ENCODE measurements at regions not wholly inside any gene's neighbourhood (a gene's known extent, or its start where the extent isn't known, plus 50 kb on each side); places are given as distances from the start of the nearest gene placed in this dataset.

DNA sequence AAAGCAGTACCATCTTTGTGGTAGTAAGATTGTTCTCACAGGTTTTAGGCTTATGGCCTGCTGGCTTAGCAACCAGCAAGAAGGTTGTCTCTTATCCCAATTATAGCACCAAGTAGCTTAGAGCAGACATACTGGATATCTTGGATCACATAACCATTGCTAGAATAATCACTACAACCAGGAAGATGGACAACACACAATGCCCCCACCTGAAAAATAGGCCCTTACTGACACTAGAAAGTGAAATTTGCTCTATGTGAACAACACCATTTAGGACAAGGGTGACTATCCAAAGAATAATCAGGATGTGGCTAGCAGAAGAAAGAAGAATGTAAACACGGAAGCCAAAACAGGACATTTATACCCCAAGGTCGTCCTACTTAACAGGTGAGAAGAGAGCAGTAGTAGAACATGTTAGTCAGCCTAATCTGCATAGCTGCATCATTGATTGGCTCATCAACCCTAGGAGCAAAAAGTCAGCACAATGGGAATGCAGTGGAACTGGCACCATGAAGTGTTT is 172.7 kb upstream of the MARCKS start:
- POLR2A ChIA-PET = no interaction called here
- H3K79me2 ChIP-seq (ENCODE audit: insufficient read depth) = no peaks in the 10 kb centered on the region
- H2AFZ ChIP-seq (ENCODE audit: low read depth) = no peak overlapping the region
- H3F3A ChIP-seq (replicated peaks; ENCODE audit: insufficient read depth) = peaks cover 6% of the 10 kb centered on the region
- TF ChIP-seq FOXJ3 (CRISPR knock-in tag; IDR thresholded peaks at IDR 0.05) = no peak
- TF ChIP-seq RXRA (IDR thresholded peaks at IDR 0.05; ENCODE audit: borderline replicate concordance, low read depth) = no peak
- TF ChIP-seq, protein P1, sequence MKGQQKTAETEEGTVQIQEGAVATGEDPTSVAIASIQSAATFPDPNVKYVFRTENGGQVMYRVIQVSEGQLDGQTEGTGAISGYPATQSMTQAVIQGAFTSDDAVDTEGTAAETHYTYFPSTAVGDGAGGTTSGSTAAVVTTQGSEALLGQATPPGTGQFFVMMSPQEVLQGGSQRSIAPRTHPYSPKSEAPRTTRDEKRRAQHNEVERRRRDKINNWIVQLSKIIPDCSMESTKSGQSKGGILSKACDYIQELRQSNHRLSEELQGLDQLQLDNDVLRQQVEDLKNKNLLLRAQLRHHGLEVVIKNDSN (IDR thresholded peaks at IDR 0.05; ENCODE audit: borderline replicate concordance, low read depth) = no peak
- no peak for TF ChIP-seq ELF1 (IDR thresholded peaks at IDR 0.05)
- TF ChIP-seq, protein P2, sequence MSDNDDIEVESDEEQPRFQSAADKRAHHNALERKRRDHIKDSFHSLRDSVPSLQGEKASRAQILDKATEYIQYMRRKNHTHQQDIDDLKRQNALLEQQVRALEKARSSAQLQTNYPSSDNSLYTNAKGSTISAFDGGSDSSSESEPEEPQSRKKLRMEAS (IDR thresholded peaks at IDR 0.05; ENCODE audit: low read depth) = no peak
- TF ChIP-seq NRF1 (IDR thresholded peaks at IDR 0.05; ENCODE audit: low read depth, low read length) = no peak
- no peak for TF ChIP-seq NFIC (IDR thresholded peaks at IDR 0.05; ENCODE audit: borderline replicate concordance)
- no peak for TF ChIP-seq TAF1 (IDR thresholded peaks at IDR 0.05; ENCODE audit: borderline replicate concordance, low read depth, low read length)
- TF ChIP-seq, protein P3, sequence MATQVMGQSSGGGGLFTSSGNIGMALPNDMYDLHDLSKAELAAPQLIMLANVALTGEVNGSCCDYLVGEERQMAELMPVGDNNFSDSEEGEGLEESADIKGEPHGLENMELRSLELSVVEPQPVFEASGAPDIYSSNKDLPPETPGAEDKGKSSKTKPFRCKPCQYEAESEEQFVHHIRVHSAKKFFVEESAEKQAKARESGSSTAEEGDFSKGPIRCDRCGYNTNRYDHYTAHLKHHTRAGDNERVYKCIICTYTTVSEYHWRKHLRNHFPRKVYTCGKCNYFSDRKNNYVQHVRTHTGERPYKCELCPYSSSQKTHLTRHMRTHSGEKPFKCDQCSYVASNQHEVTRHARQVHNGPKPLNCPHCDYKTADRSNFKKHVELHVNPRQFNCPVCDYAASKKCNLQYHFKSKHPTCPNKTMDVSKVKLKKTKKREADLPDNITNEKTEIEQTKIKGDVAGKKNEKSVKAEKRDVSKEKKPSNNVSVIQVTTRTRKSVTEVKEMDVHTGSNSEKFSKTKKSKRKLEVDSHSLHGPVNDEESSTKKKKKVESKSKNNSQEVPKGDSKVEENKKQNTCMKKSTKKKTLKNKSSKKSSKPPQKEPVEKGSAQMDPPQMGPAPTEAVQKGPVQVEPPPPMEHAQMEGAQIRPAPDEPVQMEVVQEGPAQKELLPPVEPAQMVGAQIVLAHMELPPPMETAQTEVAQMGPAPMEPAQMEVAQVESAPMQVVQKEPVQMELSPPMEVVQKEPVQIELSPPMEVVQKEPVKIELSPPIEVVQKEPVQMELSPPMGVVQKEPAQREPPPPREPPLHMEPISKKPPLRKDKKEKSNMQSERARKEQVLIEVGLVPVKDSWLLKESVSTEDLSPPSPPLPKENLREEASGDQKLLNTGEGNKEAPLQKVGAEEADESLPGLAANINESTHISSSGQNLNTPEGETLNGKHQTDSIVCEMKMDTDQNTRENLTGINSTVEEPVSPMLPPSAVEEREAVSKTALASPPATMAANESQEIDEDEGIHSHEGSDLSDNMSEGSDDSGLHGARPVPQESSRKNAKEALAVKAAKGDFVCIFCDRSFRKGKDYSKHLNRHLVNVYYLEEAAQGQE (IDR thresholded peaks at IDR 0.05; ENCODE audit: low read depth, low read length) = no peak
- no peak for TF ChIP-seq CHD2 (IDR thresholded peaks at IDR 0.05; ENCODE audit: low read length, partially characterized antibody)
- TF ChIP-seq SIN3A (IDR thresholded peaks at IDR 0.05; ENCODE audit: borderline replicate concordance, low read depth, low read length) = no peak
- no peak for TF ChIP-seq RAD21 (IDR thresholded peaks at IDR 0.05; ENCODE audit: low read length)
- no peak for TF ChIP-seq TCF12 (IDR thresholded peaks at IDR 0.05)
- TF ChIP-seq, protein P4, sequence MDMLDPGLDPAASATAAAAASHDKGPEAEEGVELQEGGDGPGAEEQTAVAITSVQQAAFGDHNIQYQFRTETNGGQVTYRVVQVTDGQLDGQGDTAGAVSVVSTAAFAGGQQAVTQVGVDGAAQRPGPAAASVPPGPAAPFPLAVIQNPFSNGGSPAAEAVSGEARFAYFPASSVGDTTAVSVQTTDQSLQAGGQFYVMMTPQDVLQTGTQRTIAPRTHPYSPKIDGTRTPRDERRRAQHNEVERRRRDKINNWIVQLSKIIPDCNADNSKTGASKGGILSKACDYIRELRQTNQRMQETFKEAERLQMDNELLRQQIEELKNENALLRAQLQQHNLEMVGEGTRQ (IDR thresholded peaks at IDR 0.05; ENCODE audit: borderline replicate concordance, low read depth, low read length) = no peak
- no peak for TF ChIP-seq FOXM1 (IDR thresholded peaks at IDR 0.05; ENCODE audit: low read depth)
- TF ChIP-seq POLR2AphosphoS5 (IDR thresholded peaks at IDR 0.05; ENCODE audit: low read depth, low read length) = no peak
- no peak for TF ChIP-seq JUND (IDR thresholded peaks at IDR 0.05)
- no peak for TF ChIP-seq RCOR1 (IDR thresholded peaks at IDR 0.05; ENCODE audit: low read length)
- no peak for TF ChIP-seq RFX5 (IDR thresholded peaks at IDR 0.05; ENCODE audit: low read length)
- TF ChIP-seq MEF2A (IDR thresholded peaks at IDR 0.05; ENCODE audit: borderline replicate concordance, low read depth) = no peak
- CTCF ChIA-PET = interaction anchor here (1.8 kb wide), 1 partner anchor 12 kb away, joined by 3 read pairs; no protein-coding TSS in a partner anchor
- 88% methylated on average over 2 of the region's 2 CpGs for WGBS (ENCODE audit: low lambda C conversion rate)
- no peaks in the 10 kb centered on the region for H3K9me3 ChIP-seq
- no peak overlapping the region for H3K27ac ChIP-seq (ENCODE audit: low read depth in 2 of 2, low read length in 1 of 2)
- no peak for DNase-seq
- no peaks in the 10 kb centered on the region for H3K27me3 ChIP-seq (ENCODE audit: insufficient read depth)
- H3K9ac ChIP-seq = no peak overlapping the region
- H3K4me1 ChIP-seq (ENCODE audit: control insufficient read depth in 1 of 2, insufficient read depth in 2 of 2, low read depth in 1 of 2, low read length in 1 of 2) = no peaks in the 10 kb centered on the region
- no peaks in the 10 kb centered on the region for H4K20me1 ChIP-seq (ENCODE audit: insufficient read depth)
- no peak overlapping the region for H3K4me3 ChIP-seq (ENCODE audit: low read depth in 2 of 2, low read length in 1 of 2)
- no peaks in the 10 kb centered on the region for H3K9me2 ChIP-seq
- H3K4me2 ChIP-seq = no peak overlapping the region
- no peaks in the 10 kb centered on the region for H3K36me3 ChIP-seq (replicated peaks in 1 of 2; ENCODE audit: control insufficient read depth in 1 of 2, insufficient read depth in 2 of 2, low read length in 1 of 2)

Data from SK-N-SH (cell line).